Omental fat pad (tissue), 3 donors: ENCODE measurements at regions not wholly inside any gene's neighbourhood (a gene's known extent, or its start where the extent isn't known, plus 50 kb on each side); places are given as distances from the start of the nearest gene placed in this dataset.
A peak's percentile ranks its signal among the peaks of the same experiment; 100 is the strongest.

Experiments
- ATAC-seq: fragments of 150-250 bp; one replicate; pipeline ENCODE4 v1.9.1; 2016; ENCODE audit warnings: mild to moderate bottlenecking, moderate library complexity; ENCODE audit not compliant: low FRiP score
- DNase-seq: peaks from one replicate; pipeline ENCODE4 v3.0.0-alpha.2; 2019; ENCODE audit warnings: low spot score
- TF ChIP-seq, protein P1 (sequence below), 3 donors: fragments of 450-650 bp; IDR thresholded peaks; one replicate each; pipeline ENCODE4 v1.5.1; 2016 to 2017; ENCODE audit warnings: antibody characterized with exemption in 3 of 3, mild to moderate bottlenecking in 3 of 3, moderate library complexity in 2 of 3

DNA sequence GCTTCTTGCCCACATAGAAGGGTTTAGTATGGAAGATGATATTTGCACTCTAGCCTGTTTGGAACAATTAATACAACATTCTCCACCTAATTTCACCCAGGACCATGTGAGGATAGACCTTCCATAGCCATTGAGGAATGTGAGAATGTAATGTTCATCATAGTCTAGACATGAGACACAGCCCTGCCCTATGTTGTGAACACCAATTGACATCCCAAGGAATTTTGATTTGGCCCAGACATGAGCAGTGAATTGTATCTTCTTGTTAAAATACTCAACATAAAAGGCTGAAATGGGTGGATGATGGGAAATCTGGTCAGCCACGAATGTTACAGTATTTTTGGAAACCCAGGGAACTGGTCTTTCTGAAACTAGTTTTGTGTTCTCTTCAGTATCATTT, 892.3 kb upstream of the CHORDC1 start:
- DNase-seq (no peak), ATAC-seq (no peak)
- TF ChIP-seq, protein P1, sequence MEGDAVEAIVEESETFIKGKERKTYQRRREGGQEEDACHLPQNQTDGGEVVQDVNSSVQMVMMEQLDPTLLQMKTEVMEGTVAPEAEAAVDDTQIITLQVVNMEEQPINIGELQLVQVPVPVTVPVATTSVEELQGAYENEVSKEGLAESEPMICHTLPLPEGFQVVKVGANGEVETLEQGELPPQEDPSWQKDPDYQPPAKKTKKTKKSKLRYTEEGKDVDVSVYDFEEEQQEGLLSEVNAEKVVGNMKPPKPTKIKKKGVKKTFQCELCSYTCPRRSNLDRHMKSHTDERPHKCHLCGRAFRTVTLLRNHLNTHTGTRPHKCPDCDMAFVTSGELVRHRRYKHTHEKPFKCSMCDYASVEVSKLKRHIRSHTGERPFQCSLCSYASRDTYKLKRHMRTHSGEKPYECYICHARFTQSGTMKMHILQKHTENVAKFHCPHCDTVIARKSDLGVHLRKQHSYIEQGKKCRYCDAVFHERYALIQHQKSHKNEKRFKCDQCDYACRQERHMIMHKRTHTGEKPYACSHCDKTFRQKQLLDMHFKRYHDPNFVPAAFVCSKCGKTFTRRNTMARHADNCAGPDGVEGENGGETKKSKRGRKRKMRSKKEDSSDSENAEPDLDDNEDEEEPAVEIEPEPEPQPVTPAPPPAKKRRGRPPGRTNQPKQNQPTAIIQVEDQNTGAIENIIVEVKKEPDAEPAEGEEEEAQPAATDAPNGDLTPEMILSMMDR (IDR thresholded peaks at IDR 0.05), result no peak

DNA sequence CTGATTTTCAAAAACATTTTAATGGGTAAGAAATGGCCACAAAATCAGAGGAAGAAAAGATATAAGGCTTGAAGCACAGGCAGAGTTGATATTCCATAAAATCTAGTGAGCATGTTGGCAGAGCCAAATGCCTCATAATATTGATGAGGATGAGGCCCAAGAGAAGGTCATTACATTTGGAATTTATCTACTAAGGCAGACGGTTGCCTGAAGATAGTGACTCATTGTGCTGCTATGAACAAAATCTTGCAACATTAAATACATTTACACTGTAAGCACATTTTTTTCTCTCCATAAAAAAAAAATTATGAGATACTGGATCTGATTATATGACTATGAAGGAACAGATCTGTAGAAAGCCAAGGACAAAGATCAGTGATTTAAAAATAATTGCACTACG, 881.4 kb upstream of the CHORDC1 start:
- TF ChIP-seq, protein P1 (IDR thresholded peaks at IDR 0.05), result no peak

DNA sequence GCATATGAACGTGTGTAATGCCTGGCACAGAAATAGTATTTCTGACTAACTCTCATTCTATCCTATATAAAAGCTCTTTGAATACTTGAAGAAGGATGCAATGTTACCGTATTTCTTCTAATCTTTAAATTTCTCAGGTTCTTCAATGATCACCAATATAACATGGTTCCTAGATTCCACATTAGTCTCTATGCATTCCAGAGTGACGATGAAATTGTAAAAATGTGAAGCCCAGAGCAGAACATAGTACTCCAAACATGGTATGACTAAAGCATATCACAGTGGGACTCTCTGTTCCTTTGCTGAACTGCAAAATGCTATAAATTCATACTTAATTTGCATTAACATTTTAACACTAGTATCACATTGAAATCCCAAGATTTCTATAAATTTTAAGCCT, 877.6 kb upstream of the CHORDC1 start:
- ATAC-seq, result no peak
- TF ChIP-seq, protein P1 (IDR thresholded peaks at IDR 0.05), result no peak
- no peak for DNase-seq

More for the DNA sequence above, 881.4 kb upstream of the CHORDC1 start:
- ATAC-seq, result peak; percentile 59
- no peak for DNase-seq

DNA sequence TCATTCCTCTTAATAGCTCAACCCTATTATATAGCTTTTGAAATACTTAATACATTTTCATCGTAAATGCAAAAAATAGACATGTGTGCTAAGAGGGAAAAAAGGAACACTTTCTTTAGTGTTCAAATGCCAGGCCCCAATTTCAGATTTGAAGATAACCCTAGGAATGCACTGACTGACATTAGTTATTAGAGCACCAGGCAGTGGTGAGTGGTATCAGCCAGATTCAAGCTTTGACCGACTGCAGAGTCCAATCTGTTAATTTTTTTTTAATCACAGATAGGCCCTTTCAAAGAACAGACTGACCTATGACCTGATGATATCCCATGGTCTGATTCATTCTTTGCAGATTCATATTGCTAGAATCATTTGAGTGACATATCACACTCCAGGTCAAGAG, 874.2 kb upstream of the CHORDC1 start:
- TF ChIP-seq, protein P1 (IDR thresholded peaks at IDR 0.05), result no peak
- no peak for DNase-seq
- ATAC-seq, result no peak

DNA sequence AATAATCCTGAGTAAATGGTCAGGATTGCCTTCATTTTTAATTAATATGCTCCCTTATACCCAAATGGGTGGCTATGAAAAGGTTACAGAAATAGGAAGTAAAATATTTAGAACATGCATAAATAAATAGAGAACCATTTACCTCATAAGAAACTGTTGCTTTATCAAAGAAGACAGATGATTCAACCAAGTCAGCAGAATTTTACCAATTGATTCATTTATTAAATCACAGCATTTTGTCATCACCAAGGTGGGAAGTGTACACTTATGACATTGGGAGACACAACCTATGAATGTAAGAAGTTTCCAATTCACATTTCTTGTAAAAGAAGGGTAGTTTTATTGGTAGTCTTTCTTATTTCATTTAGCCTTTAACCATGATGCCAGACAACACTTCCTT, 870.3 kb upstream of the CHORDC1 start:
- ATAC-seq (no peak), DNase-seq (no peak)
- TF ChIP-seq, protein P1 (IDR thresholded peaks at IDR 0.05), result no peak

DNA sequence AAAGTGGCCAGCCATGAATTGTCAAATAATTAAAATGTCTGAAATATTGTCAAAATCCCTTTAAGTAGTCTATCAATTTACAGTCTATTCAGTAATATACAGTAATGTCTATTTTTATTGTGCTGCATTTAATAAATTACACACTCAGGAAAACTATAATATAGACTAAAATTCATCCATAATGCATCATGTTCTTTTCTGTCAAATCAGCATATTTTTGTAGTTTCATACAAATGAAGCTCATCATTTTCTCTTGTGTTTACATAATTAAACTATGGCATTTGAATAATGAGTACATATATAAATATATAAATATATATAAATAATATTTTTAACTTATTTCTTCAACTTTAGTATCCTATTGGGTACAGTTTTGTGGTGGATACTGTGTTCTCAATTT, 868.7 kb upstream of the CHORDC1 start:
- DNase-seq, result no peak

DNA sequence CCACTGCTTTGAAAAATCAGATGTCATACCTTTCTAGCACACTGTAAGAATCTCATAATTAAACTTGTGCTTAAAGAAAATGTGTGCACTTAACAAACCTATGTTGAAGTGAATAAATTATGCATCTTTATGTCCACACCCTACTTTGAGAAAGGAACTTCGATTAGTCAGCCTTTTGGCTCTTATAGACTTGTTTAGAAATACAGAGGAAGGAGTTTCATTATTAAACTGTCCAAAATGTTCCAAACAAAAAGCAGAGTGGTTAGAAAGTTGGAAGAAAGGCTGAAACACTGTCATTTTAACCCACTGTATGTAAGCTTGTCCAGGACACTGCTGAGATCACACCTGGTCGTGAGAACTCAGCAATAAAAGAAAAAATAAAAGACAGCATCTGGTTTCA, 863.2 kb upstream of the CHORDC1 start:
- TF ChIP-seq, protein P1 (IDR thresholded peaks at IDR 0.05), result no peak
- ATAC-seq (no peak), DNase-seq (no peak)

More for the DNA sequence above, 868.7 kb upstream of the CHORDC1 start:
- TF ChIP-seq, protein P1 (IDR thresholded peaks at IDR 0.05), result no peak
- ATAC-seq, result no peak
